Mucosa of rectum (tissue), 2 donors: ENCODE measurements at regions not wholly inside any gene's neighbourhood (a gene's known extent, or its start where the extent isn't known, plus 50 kb on each side); places are given as distances from the start of the nearest gene placed in this dataset.
"Not testable (repeated sequence)": the region's sequence is repeated elsewhere in the genome, so short reads cannot be mapped to it uniquely, and the experiment has no call there.

Experiments used
- H3K27ac ChIP-seq, 2 donors: one replicate each; pipeline ENCODE4 v1.7.0; 2013; ENCODE audit warnings: inconsistent platforms in 2 of 2, low read depth in 2 of 2, low read length in 2 of 2
- H3K27me3 ChIP-seq, 2 donors: one replicate each; pipeline ENCODE4 v1.7.0; 2013; ENCODE audit warnings: low read length in 2 of 2; ENCODE audit not compliant: control insufficient read depth in 2 of 2, insufficient read depth in 2 of 2
- H3K36me3 ChIP-seq, 2 donors: one replicate each; pipeline ENCODE4 v1.7.0; 2013; ENCODE audit warnings: low read length in 2 of 2; ENCODE audit not compliant: control insufficient read depth in 2 of 2, insufficient read depth in 2 of 2
- H3K4me1 ChIP-seq, 2 donors: one replicate each; pipeline ENCODE4 v1.7.0; 2013; ENCODE audit warnings: low read length in 2 of 2, mild to moderate bottlenecking in 1 of 2; ENCODE audit not compliant: control insufficient read depth in 2 of 2, insufficient read depth in 2 of 2
- H3K4me3 ChIP-seq, 2 donors: one replicate each; pipeline ENCODE4 v1.7.0; 2013; ENCODE audit warnings: low read length in 2 of 2
- H3K9ac ChIP-seq, 2 donors: one replicate each; pipeline ENCODE4 v1.7.0; 2013; ENCODE audit warnings: low read length in 2 of 2, low read depth in 1 of 2, mild to moderate bottlenecking in 1 of 2
- H3K9me3 ChIP-seq, 2 donors: one replicate each; pipeline ENCODE4 v1.7.0; 2013; ENCODE audit warnings: low read length in 2 of 2; ENCODE audit not compliant: control insufficient read depth in 2 of 2
- donor health status: healthy.
- donor health status: Normal muscosa, but diverticular disease.

DNA sequence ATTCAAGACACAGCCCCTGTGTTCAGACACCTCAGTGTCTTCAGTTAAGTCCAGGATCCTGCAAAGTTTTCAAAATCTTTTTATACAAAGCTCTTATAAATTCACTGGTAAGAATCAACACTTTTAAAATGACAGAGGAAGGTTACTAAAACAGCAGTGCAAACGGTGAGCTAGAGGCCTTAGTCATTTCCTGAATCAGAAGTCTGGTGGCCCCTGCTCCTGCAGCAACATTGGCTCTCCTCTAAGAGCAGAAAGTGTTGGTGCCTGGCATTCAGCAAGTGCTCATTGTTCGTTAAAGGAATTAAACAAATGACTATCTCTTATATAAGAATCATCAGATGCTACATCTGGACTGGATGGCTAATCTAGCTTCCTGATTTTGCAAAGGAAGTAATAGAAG is 282.9 kb downstream of the PTGER3 start:
- H3K9ac ChIP-seq: no peak overlapping the region
- H3K27ac ChIP-seq: no peak overlapping the region
- H3K27me3 ChIP-seq: no peaks in the 10 kb centered on the region
- no peaks in the 10 kb centered on the region for H3K4me1 ChIP-seq
- H3K36me3 ChIP-seq: no peaks in the 10 kb centered on the region
- H3K4me3 ChIP-seq: no peak overlapping the region
- H3K9me3 ChIP-seq: no peaks in the 10 kb centered on the region

GRCh38 chr1:70767377-70767776 is 280.2 kb downstream of the PTGER3 start:
- H3K27ac ChIP-seq: no peak overlapping the region
- no peaks in the 10 kb centered on the region for H3K27me3 ChIP-seq
- H3K9me3 ChIP-seq: no peaks in the 10 kb centered on the region
- H3K36me3 ChIP-seq: no peaks in the 10 kb centered on the region
- H3K9ac ChIP-seq: no peak overlapping the region
- H3K4me3 ChIP-seq: no peak overlapping the region
- H3K4me1 ChIP-seq: no peaks in the 10 kb centered on the region

DNA sequence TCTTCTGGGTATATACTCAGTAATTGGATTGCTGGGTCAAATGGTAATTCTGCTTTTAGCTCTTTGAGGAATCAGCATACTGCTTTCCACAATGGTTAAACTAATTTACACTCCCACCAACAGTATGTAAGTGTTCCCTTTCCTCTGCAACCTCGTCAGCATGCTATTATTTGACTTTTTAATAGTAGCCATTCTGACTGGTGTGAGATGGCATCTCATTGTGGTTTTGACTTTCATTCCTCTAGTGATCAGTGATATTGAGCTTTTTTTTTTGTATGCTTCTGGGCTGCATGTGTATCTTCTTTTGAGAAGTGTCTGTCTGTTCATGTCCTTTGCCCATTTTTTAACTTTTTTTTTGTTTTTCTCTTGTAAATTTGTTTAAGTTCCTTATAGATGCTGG is 279.4 kb downstream of the PTGER3 start:
- no peak overlapping the region for H3K4me3 ChIP-seq
- H3K4me1 ChIP-seq: no peaks in the 10 kb centered on the region
- no peaks in the 10 kb centered on the region for H3K36me3 ChIP-seq
- no peak overlapping the region for H3K9ac ChIP-seq
- no peaks in the 10 kb centered on the region for H3K9me3 ChIP-seq
- H3K27me3 ChIP-seq: no peaks in the 10 kb centered on the region
- H3K27ac ChIP-seq: no peak overlapping the region

DNA sequence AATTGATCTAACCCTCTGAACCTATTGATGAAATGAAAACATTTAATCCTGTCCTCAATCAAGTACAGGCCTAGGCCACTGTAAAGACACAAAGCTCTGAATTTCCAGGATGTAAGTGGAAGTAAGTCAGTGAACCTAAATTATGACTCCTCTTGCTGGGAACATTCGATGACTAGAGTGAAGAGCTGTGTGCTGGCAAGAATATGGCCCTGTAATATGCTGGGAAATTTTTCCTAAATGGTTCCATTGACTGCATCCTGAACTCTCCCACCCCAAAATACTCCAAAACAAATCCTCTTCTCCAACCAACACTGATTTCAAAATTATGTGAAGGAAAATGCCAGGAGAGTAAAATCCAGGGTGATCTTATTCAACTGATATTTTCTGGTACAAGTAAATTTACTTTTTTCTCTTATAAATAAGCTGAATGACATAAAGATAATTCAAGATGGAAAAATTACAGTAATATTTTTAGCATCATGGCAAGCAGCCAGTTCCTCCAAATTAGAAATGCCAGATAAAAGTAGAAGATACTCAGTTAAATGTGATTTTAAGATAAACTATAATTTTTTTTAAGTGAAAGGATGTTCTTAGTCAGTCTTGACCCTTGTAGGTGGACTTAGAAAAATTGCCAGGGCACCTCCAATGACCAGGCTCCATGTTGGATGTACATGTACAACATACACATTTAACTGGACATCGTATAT is 269.4 kb downstream of the PTGER3 start:
- no peaks in the 10 kb centered on the region for H3K4me1 ChIP-seq
- H3K9me3 ChIP-seq: no peaks in the 10 kb centered on the region
- no peaks in the 10 kb centered on the region for H3K27me3 ChIP-seq
- no peak overlapping the region for H3K27ac ChIP-seq
- no peak overlapping the region for H3K4me3 ChIP-seq
- H3K9ac ChIP-seq: no peak overlapping the region
- no peaks in the 10 kb centered on the region for H3K36me3 ChIP-seq

DNA sequence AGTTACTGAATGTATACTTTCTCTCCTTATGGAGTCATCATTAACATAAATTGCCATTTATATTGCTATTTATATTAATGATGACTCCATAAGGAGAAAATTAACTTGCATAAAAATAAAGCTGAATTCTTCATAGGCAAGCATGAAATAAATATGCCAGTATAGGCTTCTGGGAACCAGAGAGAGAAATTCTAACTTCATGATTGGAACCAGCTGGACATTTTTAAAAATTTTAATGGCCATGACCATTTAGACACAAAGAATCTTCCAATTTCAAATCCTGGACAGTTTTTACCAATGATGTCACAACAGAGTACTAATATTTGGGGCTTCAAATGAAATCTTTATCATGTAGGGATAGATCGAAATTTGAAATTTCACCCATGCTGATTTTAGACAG is 268.7 kb downstream of the PTGER3 start:
- H3K4me3 ChIP-seq: no peak overlapping the region
- no peaks in the 10 kb centered on the region for H3K36me3 ChIP-seq
- H3K4me1 ChIP-seq: no peaks in the 10 kb centered on the region
- no peaks in the 10 kb centered on the region for H3K9me3 ChIP-seq
- no peaks in the 10 kb centered on the region for H3K27me3 ChIP-seq
- H3K9ac ChIP-seq: no peak overlapping the region
- no peak overlapping the region for H3K27ac ChIP-seq

GRCh38 chr1:70779571-70779970 is 268.0 kb downstream of the PTGER3 start:
- Histone ChIP-seq H3K27me3 (no peaks in the 10 kb centered on the region), H3K27ac (no peak overlapping the region), H3K4me1 (no peaks in the 10 kb centered on the region), H3K9me3 (no peaks in the 10 kb centered on the region), H3K36me3 (no peaks in the 10 kb centered on the region), H3K4me3 (no peak overlapping the region), H3K9ac (no peak overlapping the region)

DNA sequence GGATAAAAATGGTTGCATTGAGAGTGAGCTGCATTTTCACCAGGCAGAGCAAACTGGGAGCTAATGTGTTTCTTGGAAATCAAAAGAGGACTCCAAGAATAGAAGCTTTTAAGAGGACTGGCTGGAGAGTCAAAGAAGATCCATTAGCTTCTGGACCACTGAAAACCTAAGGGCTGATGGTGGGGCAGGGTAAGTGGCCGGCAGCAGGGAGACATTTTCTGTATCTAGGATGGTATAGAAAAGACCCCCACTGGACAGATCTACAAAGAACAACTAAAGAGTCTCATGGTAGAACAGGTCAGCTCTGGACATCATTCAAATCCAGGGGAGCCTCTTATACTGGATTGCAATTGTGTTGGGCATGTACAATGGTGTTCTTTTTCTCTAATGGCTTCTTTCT is 262.3 kb downstream of the PTGER3 start:
- H3K4me1 ChIP-seq: no peaks in the 10 kb centered on the region

DNA sequence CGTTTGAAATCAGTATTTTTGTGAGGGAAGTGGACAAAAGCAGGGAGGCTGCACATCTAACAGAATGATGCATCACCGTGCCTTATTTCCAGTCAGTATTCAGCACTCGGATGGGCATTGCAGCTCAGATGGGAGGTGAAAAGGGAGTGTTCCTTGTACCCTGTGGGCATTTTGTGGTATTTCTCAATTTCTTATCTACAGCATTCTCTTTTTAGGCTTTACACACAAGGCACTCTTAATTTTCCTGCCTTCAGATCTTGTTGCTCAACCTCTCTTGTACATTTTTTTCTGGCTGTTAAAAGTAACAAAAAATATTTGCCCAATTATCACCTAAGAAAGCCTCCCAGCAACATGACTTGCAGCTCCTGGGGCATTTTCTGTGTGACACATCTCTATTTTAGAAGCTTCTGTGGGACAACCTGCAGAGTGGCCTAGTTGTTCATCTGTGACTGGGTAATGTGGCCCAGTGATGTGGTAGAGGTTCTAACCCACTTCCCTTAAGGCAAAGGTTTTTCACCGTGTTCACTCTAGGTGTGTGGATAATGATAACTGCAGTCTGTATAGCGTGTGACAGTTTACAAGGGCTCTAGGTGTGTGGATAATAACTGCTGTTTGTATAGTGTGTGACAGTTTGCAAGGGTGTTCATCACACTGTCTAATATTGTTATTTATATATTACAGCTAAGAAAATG is 257.2 kb downstream of the PTGER3 start:
- H3K9me3 ChIP-seq: no peaks in the 10 kb centered on the region
- H3K4me3 ChIP-seq: no peak overlapping the region
- no peak overlapping the region for H3K27ac ChIP-seq
- no peak overlapping the region for H3K9ac ChIP-seq
- no peaks in the 10 kb centered on the region for H3K27me3 ChIP-seq
- H3K36me3 ChIP-seq: no peaks in the 10 kb centered on the region
- no peaks in the 10 kb centered on the region for H3K4me1 ChIP-seq

More for the DNA sequence above, 262.3 kb downstream of the PTGER3 start:
- Histone ChIP-seq H3K27ac (no peak overlapping the region), H3K4me3 (no peak overlapping the region), H3K36me3 (no peaks in the 10 kb centered on the region), H3K9ac (no peak overlapping the region), H3K9me3 (no peaks in the 10 kb centered on the region), H3K27me3 (no peaks in the 10 kb centered on the region)

DNA sequence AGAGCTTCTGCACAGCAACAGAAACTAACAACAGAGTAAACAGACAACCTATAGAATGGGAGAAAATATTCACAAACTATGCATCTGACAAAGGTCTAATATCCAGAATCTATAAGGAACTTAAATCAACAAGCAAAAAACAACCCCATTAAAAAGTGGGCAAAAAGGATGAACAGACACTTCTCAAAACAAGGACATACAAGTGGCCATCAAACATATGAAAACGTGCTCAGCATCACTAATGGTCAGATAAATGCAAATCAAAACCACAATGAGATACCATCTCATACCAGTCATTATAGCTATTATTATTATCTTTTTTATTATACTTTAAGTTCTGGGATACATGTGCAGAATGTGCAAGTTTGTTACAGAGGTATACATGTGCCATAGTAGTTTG is 252.6 kb downstream of the PTGER3 start:
- not testable (repeated sequence) for H3K9me3 ChIP-seq, H3K27me3 ChIP-seq, H3K4me3 ChIP-seq, H3K36me3 ChIP-seq, H3K9ac ChIP-seq, H3K4me1 ChIP-seq, H3K27ac ChIP-seq

DNA sequence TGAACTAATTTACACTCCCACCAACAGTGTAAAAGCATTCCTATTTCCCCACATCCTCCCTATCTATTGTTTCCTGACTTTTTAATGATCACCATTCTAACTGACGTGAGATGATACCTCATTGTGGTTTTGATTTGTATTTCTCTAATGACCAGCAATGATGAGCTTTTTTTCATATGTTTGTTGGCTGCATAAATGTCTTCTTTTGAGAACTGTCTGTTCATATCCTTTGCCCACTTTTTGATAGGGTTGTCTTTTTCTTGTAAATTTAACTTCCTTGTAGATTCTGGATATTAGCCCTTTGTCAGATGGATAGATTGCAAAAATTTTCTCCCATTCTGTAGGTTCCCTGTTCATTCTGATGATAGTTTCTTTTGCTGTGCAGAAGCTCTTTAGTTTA is 251.3 kb downstream of the PTGER3 start:
- H3K27me3 ChIP-seq, H3K27ac ChIP-seq, H3K9ac ChIP-seq, H3K9me3 ChIP-seq, H3K36me3 ChIP-seq, H3K4me3 ChIP-seq, H3K4me1 ChIP-seq: not testable (repeated sequence)
